Activated naive CD4-positive, alpha-beta T cell treated with anti-CD3 and anti-CD28 coated beads, Interleukin-2, amount 10 ng/mL, durations not matched to agents 7 days and 5 days (primary cell): ENCODE measurements at regions not wholly inside any gene's neighbourhood (a gene's known extent, or its start where the extent isn't known, plus 50 kb on each side); places are given as distances from the start of the nearest gene placed in this dataset.

ENCODE experiments used
- CTCF ChIA-PET: fragments of 350-600 bp; sonication (Branson Sonifier 250); formaldehyde crosslinking; loops from one replicate; lab custom pipeline; 2021; ENCODE audit warnings: antibody characterized with exemption; lab: Charles Lee
- DNase-seq: peaks from one replicate; pipeline ENCODE4 v3.0.0-alpha.2; 2020
- H3K27ac Mint-ChIP-seq: one replicate; pipeline ENCODE4 v1.8.0; 2021; ENCODE audit warnings: mild to moderate bottlenecking, moderate library complexity, mixed read lengths
- H3K27me3 Mint-ChIP-seq: one replicate; pipeline ENCODE4 v1.8.0; 2021; ENCODE audit warnings: mild to moderate bottlenecking, mixed read lengths
- H3K36me3 Mint-ChIP-seq: one replicate; pipeline ENCODE4 v1.8.0; 2021; ENCODE audit warnings: mixed read lengths
- H3K4me1 Mint-ChIP-seq: one replicate; pipeline ENCODE4 v1.8.0; 2021; ENCODE audit warnings: mixed read lengths
- H3K4me3 Mint-ChIP-seq: one replicate; pipeline ENCODE4 v1.8.0; 2021; ENCODE audit warnings: mild to moderate bottlenecking, moderate library complexity, mixed read lengths
- H3K9me3 Mint-ChIP-seq: one replicate; pipeline ENCODE4 v1.8.0; 2021; ENCODE audit warnings: mixed read lengths

- Mint-ChIP-seq H3K27me3 (no peaks in the 10 kb centered on the region), H3K4me3 (no peak overlapping the region), H3K9me3 (peaks cover 2% of the 10 kb centered on the region), H3K27ac (no peak overlapping the region), H3K36me3 (no peaks in the 10 kb centered on the region), H3K4me1 (no peaks in the 10 kb centered on the region)
- DNase-seq = no peak
- CTCF ChIA-PET = no interaction called here
These were observed 203.8 kb upstream of the PIK3R1 start for GRCh38 chr5:68011801-68012200.

DNA sequence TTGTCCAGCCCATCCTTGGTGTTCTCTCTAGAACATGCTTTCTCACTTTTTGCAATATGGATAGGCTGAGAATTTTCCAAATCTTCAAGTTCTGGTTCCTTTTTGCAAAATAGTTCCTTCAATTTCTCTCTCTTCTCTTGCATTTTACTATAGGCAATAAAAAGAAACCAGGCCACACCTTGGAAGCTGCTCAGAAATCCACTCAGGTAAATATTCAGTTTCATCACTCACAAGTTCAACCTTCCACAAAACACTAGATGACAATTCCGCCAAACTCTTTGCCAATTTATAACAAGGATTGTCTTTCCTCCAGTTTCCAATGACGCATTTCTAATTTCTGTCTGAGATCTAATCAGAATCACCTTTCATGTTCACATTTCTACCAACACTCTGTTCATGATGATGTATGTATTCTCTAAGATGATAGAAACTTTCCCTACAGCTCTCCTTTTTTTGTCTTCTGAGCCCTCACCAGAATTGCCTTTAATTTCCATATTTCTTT, 204.2 kb upstream of the PIK3R1 start:
- Mint-ChIP-seq H3K27ac (no peak overlapping the region), H3K4me1 (no peaks in the 10 kb centered on the region), H3K4me3 (no peak overlapping the region), H3K27me3 (no peaks in the 10 kb centered on the region), H3K36me3 (no peaks in the 10 kb centered on the region), H3K9me3 (peaks cover 2% of the 10 kb centered on the region)
- no peak for DNase-seq
- CTCF ChIA-PET = no interaction called here

- no peaks in the 10 kb centered on the region for H3K36me3 Mint-ChIP-seq
These were observed 204.8 kb upstream of the PIK3R1 start for GRCh38 chr5:68010740-68011139.

GRCh38 chr5:68007451-68007850, 208.1 kb upstream of the PIK3R1 start:
- no peak overlapping the region for H3K4me3 Mint-ChIP-seq
- H3K27ac Mint-ChIP-seq = no peak overlapping the region
- CTCF ChIA-PET = no interaction called here
- DNase-seq = no peak
- no peaks in the 10 kb centered on the region for H3K4me1 Mint-ChIP-seq
- H3K36me3 Mint-ChIP-seq = no peaks in the 10 kb centered on the region
- peaks cover 4% of the 10 kb centered on the region for H3K27me3 Mint-ChIP-seq
- peaks cover 2% of the 10 kb centered on the region for H3K9me3 Mint-ChIP-seq

More at GRCh38 chr5:68010740-68011139, 204.8 kb upstream of the PIK3R1 start:
- Mint-ChIP-seq H3K9me3 (peaks cover 2% of the 10 kb centered on the region), H3K27ac (no peak overlapping the region), H3K4me1 (no peaks in the 10 kb centered on the region), H3K4me3 (no peak overlapping the region), H3K27me3 (no peaks in the 10 kb centered on the region)
- DNase-seq = no peak
- CTCF ChIA-PET = no interaction called here

DNA sequence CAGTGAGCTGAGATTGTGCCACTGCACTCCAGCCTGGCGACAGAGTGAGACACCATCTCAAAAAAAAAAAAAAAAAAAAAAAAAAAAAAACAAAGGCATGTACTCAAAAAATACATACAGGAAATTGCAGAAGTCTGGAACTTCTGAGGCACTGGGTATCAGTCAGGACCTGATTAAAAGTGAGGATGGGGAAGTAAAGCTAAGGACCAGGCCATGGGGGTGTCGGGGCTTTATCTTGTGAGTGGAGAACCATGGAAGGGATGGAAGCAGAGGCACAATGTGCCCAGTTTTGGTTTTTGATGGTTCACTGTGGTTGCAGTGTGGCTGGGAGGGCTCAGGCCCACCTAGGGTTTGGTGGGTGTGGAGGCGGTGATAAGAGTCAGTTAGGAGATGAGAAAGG, 212.7 kb upstream of the PIK3R1 start:
- Mint-ChIP-seq H3K4me3 (no peak overlapping the region), H3K27me3 (peaks cover 4% of the 10 kb centered on the region), H3K27ac (no peak overlapping the region), H3K9me3 (no peaks in the 10 kb centered on the region), H3K36me3 (no peaks in the 10 kb centered on the region), H3K4me1 (no peaks in the 10 kb centered on the region)
- CTCF ChIA-PET = no interaction called here
- DNase-seq = no peak

GRCh38 chr5:68000805-68001204, 214.8 kb upstream of the PIK3R1 start:
- no peaks in the 10 kb centered on the region for H3K4me1 Mint-ChIP-seq
- peaks cover 4% of the 10 kb centered on the region for H3K27me3 Mint-ChIP-seq
- no peak overlapping the region for H3K27ac Mint-ChIP-seq
- no peaks in the 10 kb centered on the region for H3K36me3 Mint-ChIP-seq
- DNase-seq = no peak
- CTCF ChIA-PET = no interaction called here
- no peaks in the 10 kb centered on the region for H3K9me3 Mint-ChIP-seq
- no peak overlapping the region for H3K4me3 Mint-ChIP-seq

DNA sequence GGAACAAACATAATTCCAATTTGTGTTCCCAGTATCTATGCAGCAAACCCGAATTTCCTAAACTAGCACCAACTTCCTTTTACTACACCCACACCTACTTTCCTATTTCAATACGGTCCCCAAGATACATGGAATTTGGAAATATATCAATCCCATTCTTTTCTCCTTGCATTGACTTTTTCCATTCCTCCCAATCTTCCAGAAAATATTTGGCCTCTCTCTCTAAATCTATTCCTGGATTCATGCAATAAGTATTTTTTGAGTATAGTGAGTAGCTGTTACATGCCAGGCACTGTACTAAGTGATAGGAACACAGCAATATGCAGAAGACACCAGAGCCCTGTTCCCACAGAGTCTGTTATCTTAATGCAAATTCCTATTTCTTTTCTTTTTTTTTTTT, 216.2 kb upstream of the PIK3R1 start:
- no peaks in the 10 kb centered on the region for H3K36me3 Mint-ChIP-seq
- H3K4me1 Mint-ChIP-seq = no peaks in the 10 kb centered on the region
- no peak overlapping the region for H3K4me3 Mint-ChIP-seq
- DNase-seq = no peak
- no peaks in the 10 kb centered on the region for H3K9me3 Mint-ChIP-seq
- H3K27me3 Mint-ChIP-seq = peaks cover 4% of the 10 kb centered on the region
- no peak overlapping the region for H3K27ac Mint-ChIP-seq
- CTCF ChIA-PET = no interaction called here

DNA sequence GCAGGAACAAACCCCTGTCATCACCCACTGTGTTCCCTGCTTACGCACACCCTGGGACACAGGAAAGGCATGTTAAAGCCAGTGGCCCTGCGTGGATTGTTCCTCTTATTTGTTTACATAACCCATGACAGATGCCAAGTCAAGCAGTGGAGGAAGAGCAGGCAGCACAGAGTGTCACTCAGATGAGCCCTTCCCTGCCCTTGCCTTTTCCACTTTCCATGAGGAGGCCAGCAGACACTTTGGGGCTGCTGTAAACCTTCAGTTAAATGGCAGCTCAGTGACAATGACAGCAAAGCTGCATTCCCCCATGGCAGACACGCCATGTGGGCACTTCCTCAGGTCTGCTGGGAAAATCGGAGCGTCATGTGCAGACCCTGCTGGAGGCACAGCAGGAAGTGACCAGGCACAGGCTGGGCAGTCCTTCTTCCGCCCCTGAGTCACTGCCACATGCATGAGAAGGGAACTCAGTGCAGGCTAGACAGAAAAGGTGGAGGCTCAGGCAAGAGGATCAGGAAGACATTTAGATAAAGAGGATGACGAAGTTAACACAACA, 216.8 kb upstream of the PIK3R1 start:
- Mint-ChIP-seq H3K4me1 (no peaks in the 10 kb centered on the region), H3K27me3 (no peaks in the 10 kb centered on the region), H3K9me3 (no peaks in the 10 kb centered on the region), H3K27ac (no peak overlapping the region), H3K36me3 (no peaks in the 10 kb centered on the region), H3K4me3 (no peak overlapping the region)
- CTCF ChIA-PET = no interaction called here
- no peak for DNase-seq

- no peak overlapping the region for H3K27ac Mint-ChIP-seq
- no peaks in the 10 kb centered on the region for H3K27me3 Mint-ChIP-seq
- H3K9me3 Mint-ChIP-seq = no peaks in the 10 kb centered on the region
- H3K36me3 Mint-ChIP-seq = no peaks in the 10 kb centered on the region
- H3K4me3 Mint-ChIP-seq = no peak overlapping the region
- DNase-seq = no peak
- CTCF ChIA-PET = no interaction called here
- H3K4me1 Mint-ChIP-seq = no peaks in the 10 kb centered on the region
These were observed 217.6 kb upstream of the PIK3R1 start for GRCh38 chr5:67997892-67998457.

GRCh38 chr5:67997148-67997547, 218.4 kb upstream of the PIK3R1 start:
- no peaks in the 10 kb centered on the region for H3K27me3 Mint-ChIP-seq
- no peaks in the 10 kb centered on the region for H3K36me3 Mint-ChIP-seq
- no peaks in the 10 kb centered on the region for H3K4me1 Mint-ChIP-seq
- CTCF ChIA-PET = no interaction called here
- H3K27ac Mint-ChIP-seq = no peak overlapping the region
- H3K9me3 Mint-ChIP-seq = no peaks in the 10 kb centered on the region
- H3K4me3 Mint-ChIP-seq = no peak overlapping the region
- DNase-seq = no peak

- H3K27me3 Mint-ChIP-seq = no peaks in the 10 kb centered on the region
- H3K9me3 Mint-ChIP-seq = no peaks in the 10 kb centered on the region
- H3K4me3 Mint-ChIP-seq = no peak overlapping the region
- H3K36me3 Mint-ChIP-seq = no peaks in the 10 kb centered on the region
- H3K27ac Mint-ChIP-seq = no peak overlapping the region
- CTCF ChIA-PET = no interaction called here
- H3K4me1 Mint-ChIP-seq = no peaks in the 10 kb centered on the region
- DNase-seq = no peak
These were observed 219.0 kb upstream of the PIK3R1 start for GRCh38 chr5:67996596-67996995.

DNA sequence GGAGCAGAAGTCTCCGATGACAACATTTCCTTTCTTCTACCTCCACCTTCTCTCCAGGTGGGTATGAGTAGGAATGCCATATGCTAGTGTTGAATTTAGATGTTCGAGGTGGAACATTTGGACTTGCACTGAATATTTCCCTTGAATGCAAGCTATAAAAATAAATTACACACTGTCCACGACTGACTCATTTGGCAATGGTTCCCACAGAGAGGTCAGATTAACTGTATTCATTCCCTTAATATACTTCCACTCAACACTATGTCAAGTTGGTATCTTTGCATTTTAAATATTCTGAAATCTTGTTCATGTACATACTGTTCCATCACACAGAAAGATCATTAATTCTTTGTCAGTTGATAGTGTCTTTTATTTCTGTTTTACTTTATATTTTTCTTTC, 222.6 kb upstream of the PIK3R1 start:
- DNase-seq = no peak
- Mint-ChIP-seq H3K4me1 (no peaks in the 10 kb centered on the region), H3K27ac (no peak overlapping the region), H3K27me3 (no peaks in the 10 kb centered on the region), H3K4me3 (no peak overlapping the region), H3K36me3 (no peaks in the 10 kb centered on the region), H3K9me3 (no peaks in the 10 kb centered on the region)
- CTCF ChIA-PET = no interaction called here

GRCh38 chr5:67989456-67989855, 226.1 kb upstream of the PIK3R1 start:
- Mint-ChIP-seq H3K9me3 (no peaks in the 10 kb centered on the region), H3K4me1 (no peaks in the 10 kb centered on the region), H3K36me3 (no peaks in the 10 kb centered on the region), H3K27me3 (no peaks in the 10 kb centered on the region), H3K27ac (no peak overlapping the region), H3K4me3 (no peak overlapping the region)
- CTCF ChIA-PET = no interaction called here
- no peak for DNase-seq

- H3K4me1 Mint-ChIP-seq = no peaks in the 10 kb centered on the region
- H3K4me3 Mint-ChIP-seq = no peak overlapping the region
- H3K27ac Mint-ChIP-seq = no peak overlapping the region
- no peaks in the 10 kb centered on the region for H3K27me3 Mint-ChIP-seq
- no peaks in the 10 kb centered on the region for H3K36me3 Mint-ChIP-seq
- CTCF ChIA-PET = no interaction called here
- H3K9me3 Mint-ChIP-seq = no peaks in the 10 kb centered on the region
- DNase-seq = no peak
These were observed 228.8 kb upstream of the PIK3R1 start for GRCh38 chr5:67986761-67987160.

DNA sequence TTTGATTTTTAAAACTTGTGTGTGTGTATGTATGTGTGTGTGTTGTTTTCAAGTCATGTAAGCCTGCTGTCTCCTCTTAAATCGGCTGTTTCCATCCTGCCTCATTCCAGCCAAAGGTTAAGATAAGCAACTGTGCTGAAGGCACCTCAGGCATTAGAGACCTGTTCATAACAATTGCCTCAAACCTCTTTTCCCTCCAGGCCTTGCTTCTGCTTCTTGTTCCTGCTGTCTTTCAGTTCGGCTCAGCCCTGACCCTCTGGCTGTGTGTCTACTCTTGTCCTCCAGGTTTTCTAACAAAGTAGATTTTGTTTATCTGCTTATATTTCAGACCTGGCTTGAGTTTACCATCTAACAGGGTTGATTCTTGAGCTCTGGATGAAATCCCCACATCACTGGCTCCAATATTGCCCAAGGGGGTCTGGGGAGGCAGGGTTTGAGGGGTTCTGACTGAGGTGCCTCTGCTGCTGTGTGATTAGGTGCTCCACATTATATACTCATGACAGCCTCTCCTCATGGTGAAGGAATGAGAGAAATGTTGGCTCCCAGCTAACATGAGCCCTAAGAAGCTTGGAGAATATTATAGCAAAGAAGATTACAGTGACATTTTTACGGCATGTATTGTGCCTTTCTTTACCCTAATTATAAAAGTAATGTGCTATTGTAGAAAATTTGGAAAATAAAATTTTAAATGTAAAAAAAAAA, 229.7 kb upstream of the PIK3R1 start:
- no peak for DNase-seq
- Mint-ChIP-seq H3K36me3 (no peaks in the 10 kb centered on the region), H3K27me3 (no peaks in the 10 kb centered on the region), H3K27ac (no peak overlapping the region), H3K4me3 (no peak overlapping the region), H3K9me3 (no peaks in the 10 kb centered on the region), H3K4me1 (no peaks in the 10 kb centered on the region)
- CTCF ChIA-PET = no interaction called here
